ENCODE measurements at regions not wholly inside any gene's neighbourhood (a gene's known extent, or its start where the extent isn't known, plus 50 kb on each side); places are given as distances from the start of the nearest gene placed in this dataset.
"Not testable (repeated sequence)": the region's sequence is repeated elsewhere in the genome, so short reads cannot be mapped to it uniquely, and the experiment has no call there.

DNA sequence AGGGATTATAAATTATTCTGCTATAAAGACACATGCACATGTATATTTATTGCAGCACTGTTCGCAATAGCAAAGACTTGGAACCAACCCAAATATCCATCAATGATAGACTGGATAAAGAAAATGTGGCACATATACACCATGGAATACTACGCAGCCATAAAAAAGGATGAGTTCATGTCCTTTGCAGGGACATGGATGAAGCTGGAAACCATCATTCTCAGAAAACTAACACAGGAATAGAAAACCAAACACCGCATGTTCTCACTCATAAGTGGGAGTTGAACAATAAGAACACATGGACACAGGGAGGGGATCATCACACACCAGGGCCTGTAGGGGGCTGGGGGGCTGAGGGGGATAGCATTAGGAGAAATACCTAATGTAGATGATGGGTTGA lies 377.2 kb upstream of the SASH1 start:
- not testable (repeated sequence) for DNase-seq (ENCODE audit: low spot score)

GRCh38 chr6:147970970-147971369 lies 371.7 kb upstream of the SASH1 start:
- DNase-seq (ENCODE audit: low spot score): peak; percentile 45

- DNase-seq (ENCODE audit: low spot score): no peak
Measured at GRCh38 chr6:147972448-147972847, 370.2 kb upstream of the SASH1 start.

- DNase-seq (ENCODE audit: low spot score): no peak
Measured at GRCh38 chr6:147973806-147974205, 368.8 kb upstream of the SASH1 start.

DNA sequence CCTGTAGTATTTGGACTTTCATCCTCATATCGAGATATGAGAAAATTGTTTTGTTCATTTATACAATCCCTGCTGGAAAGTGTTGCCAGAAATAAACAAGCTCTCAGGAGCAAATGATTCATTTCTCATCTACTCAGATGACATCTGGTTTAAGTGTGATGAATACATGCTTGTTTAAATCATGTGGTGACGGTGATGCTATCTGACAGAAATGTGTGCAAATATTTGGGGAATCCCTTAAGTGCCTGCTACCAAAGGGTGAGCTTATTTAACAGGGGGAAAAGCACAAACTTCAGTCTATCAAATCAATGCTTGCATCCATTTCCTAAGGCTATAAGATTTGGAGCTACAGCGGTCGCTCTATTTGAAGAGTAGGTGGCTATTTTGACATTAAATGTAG lies 368.3 kb upstream of the SASH1 start:
- DNase-seq (ENCODE audit: low spot score): no peak

DNA sequence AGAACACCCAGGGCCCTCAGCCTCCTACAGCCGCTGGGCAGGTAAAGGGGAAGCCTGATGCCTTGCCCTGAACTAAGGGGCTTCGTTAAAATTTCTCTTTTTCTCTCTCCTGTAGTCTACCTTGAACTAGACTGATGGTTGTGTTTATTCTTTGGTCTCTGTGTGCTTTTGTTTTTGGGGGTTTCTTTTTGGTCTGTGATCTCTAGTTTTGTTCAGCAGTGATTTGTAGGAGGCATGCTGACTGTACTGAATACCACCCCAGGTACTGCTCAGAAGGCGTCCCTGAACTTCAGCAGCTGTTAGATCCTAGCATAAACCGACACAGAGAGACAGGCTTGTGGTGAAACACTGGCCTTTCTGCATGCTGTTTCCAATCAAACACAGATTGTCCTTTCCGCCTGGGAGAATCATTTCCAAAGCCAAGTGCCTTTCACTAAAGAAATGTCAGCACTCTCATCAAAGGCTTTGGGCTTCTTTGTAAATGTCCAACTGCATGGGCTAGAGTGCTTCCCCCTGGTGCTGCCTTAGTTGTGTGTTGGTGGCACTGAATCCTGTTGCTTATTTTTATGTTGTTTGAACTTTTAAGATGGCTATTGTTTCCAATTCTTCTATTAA lies 364.7 kb upstream of the SASH1 start:
- DNase-seq (ENCODE audit: low spot score): no peak

GRCh38 chr6:147979966-147980365 lies 362.7 kb upstream of the SASH1 start:
- no peak for DNase-seq (ENCODE audit: low spot score)

GRCh38 chr6:147983581-147984366 lies 358.9 kb upstream of the SASH1 start:
- no peak for DNase-seq (ENCODE audit: low spot score)

- DNase-seq (ENCODE audit: low spot score): no peak
Measured at GRCh38 chr6:147986846-147987245, 355.8 kb upstream of the SASH1 start.

DNA sequence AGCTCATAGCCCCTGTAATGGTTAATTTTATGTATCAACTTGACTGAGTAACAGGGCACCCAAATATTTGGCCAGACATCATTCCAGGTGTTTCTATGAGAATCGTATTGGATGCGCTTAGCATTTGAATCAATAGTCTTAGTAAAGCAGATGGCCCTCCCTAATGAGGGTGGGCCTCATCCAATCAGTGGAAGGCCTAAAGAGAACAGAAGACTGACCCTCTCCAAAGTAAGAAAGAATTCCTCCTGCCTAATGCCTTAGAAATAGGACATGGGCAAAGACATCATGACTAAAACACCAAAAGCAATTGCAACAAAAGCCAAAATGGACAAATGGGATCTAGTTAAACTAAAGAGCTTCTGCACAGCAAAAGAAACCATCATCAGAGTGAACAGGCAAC lies 352.5 kb upstream of the SASH1 start:
- no peak for DNase-seq (ENCODE audit: low spot score)

DNA sequence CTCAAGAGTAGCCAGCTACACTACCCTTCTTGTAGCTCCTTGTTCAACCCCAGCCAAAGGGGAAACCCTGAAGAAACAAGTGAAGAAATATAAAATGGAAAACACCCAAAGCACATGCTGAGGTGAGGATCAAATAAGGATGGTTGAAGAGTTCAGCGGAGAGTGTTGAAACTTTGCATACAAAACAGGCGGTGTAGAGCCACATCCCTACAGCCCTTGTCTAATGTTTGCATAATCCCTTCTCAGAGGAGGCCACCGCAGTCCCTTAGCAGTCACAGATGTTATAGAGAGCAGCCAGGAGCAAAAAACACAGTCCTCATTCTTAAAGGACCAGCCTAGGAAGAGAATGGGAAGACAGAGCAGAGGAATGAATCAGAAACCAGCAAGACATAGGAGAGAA lies 350.7 kb upstream of the SASH1 start:
- DNase-seq (ENCODE audit: low spot score): no peak

GRCh38 chr6:147999001-147999540 lies 343.6 kb upstream of the SASH1 start:
- DNase-seq (ENCODE audit: low spot score): no peak

GRCh38 chr6:148001844-148002642 lies 340.6 kb upstream of the SASH1 start:
- DNase-seq (ENCODE audit: low spot score): no peak

DNA sequence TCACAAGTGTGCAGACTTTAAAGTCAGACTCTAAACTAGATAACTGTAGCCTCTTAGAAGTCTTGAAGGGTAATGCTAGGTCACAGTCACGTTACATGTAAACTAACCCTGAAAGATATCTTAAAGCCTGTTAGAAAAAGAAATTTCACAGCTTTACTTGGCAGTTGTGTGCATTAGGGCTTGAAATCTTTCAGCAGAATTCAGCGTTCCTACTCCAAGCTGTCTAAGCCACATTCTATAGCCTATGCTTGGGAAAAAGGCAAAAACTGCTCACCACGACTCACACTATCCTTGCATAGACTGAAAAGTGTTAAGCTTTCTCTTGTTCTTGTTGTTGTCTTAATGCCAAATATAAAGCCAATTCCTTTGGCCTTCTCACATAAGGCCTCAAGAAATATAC lies 338.0 kb upstream of the SASH1 start:
- no peak for DNase-seq (ENCODE audit: low spot score)

- DNase-seq (ENCODE audit: low spot score): no peak
Measured at GRCh38 chr6:148005806-148006205, 336.8 kb upstream of the SASH1 start.

DNA sequence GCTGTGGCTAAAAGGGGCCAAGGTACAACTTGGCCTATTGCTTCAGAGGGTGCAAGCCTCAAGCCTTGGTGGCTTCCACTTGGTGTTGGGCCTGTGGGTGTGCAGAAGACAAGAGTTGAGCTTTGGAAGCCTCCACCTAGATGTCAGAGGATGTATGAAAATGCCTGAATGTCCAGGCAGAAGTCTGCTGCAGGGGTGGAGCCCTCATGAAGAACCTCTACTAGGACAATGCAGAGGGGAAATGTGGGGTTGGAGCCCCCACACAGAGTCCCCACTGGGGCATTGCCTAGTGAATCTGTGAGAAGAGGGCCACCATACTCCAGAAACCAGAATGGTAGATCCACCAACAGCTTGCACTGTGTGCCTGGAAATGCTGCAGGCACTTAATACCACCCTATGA lies 332.1 kb upstream of the SASH1 start:
- not testable (repeated sequence) for DNase-seq (ENCODE audit: low spot score)

DNA sequence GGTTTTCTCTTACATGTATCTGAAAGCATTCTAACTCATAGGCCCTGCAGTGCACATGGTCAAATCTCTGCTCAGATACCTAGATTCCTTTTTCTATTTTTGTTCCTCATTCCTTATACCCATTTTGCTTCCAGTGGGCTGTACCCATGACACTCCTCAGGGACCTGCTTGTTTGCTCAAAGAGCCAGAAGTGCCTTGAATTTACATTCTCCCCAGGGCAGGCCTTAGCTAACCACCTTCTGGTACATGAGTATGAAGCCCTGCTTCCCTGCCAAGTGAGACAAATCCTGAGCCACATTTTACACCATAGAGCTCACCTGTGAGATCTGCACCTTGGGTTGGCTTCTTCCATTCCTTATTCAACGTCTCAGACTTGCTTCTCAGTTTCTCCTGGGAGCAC lies 326.6 kb upstream of the SASH1 start:
- DNase-seq (ENCODE audit: low spot score): no peak

DNA sequence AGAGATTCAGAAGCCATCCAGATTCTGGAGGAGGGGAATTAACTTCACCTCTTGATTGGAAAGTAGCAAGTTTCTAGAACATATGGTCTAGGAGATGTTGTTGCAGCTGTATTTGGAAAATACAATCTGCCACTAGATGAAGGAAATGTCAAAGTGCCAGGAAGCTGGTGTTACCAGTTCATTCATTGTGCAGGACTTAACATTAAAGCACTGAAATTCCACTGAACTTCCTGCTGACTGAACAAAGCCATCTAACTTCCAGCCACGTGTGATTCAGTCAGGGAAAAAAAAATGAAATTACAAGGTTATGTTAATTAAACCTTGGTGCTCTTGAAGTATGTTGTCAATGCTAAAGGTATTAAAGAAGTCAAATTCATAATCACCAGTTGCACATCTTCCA lies 321.5 kb upstream of the SASH1 start:
- no peak for DNase-seq (ENCODE audit: low spot score)

DNA sequence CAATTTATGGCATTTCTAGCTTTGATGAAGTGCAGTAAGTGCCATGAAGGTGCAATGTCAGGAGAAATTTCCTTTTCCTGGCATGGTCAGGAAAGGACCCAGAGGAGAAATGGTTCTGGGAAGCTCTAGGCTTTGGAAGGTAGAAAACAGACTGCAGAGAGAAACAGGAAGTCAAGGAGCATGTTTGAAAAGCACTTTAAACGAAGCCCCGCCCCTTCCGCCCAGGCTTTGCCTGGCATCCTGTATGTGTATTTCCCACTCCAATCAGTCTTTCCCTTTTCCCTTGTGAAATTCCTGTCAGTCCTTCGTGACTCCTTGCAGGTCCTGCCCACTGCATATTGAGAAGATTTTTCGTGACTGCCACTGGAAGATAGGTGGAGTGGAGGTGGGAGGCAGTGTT lies 320.9 kb upstream of the SASH1 start:
- DNase-seq (ENCODE audit: low spot score): no peak

- not testable (repeated sequence) for DNase-seq (ENCODE audit: low spot score)
Measured at GRCh38 chr6:148022279-148022678, 320.4 kb upstream of the SASH1 start.

DNA sequence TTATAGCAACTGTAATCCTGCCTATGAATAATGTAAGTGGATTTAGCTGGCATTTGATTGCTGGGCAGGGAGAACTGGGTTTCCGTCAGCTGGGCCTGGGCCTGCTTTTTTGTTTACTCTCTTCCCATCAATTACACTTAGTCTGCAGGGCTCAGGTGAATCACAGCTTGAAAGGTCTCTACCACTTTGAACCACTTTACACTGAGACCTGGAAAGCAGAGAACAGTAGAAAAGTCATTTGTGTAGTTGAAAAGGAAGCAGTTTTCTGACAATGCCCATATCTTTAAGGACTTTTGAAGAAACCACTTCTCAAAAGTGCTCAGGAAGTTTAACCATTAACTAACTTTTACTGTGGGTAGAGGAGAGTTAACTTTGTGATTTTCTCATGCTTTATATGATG lies 315.4 kb upstream of the SASH1 start:
- no peak for DNase-seq (ENCODE audit: low spot score)

- no peak for DNase-seq (ENCODE audit: low spot score)
Measured at GRCh38 chr6:148035806-148036390, 306.7 kb upstream of the SASH1 start.

Data from HT-29 (cell line).